Renal cortex interstitium (tissue), 11 donors: ENCODE measurements at regions not wholly inside any gene's neighbourhood (a gene's known extent, or its start where the extent isn't known, plus 50 kb on each side); places are given as distances from the start of the nearest gene placed in this dataset.

ENCODE experiments used
- DNase-seq, 11 donors: peaks; one replicate each; pipeline ENCODE4 v3.0.0-alpha.2; 2013; ENCODE audit warnings: low read depth in 9 of 11, low spot score in 4 of 11; ENCODE audit errors: extremely low read depth in 1 of 11

GRCh38 chr2:207216457-207216856 lies 50.7 kb upstream of the KLF7 start:
- no peak for DNase-seq

DNA sequence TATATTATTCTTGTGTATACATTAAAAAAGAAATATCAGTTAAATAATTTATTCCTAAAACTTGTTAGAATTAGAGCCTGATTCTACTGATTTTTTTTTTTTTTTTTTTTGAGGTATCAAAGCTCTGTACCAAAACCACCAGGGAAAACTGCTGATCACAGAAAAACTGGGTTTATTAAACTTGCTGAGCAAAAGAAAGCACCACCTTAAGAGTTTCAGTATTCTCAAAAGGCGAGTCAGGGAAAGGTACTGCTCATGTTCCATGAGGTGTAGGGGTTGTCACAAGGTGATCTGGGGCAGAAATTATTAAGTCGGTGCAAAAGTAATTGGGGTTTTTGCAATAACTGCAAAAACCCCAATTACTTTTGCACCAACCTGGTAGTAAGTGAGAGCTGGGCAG lies 51.7 kb upstream of the KLF7 start:
- DNase-seq, result no peak

GRCh38 chr2:207219081-207219630 lies 53.4 kb upstream of the KLF7 start:
- DNase-seq, result no peak

GRCh38 chr2:207219676-207220501 lies 54.1 kb upstream of the KLF7 start:
- no peak for DNase-seq

- DNase-seq, result no peak
These were observed 56.0 kb upstream of the KLF7 start for GRCh38 chr2:207221731-207222130.

DNA sequence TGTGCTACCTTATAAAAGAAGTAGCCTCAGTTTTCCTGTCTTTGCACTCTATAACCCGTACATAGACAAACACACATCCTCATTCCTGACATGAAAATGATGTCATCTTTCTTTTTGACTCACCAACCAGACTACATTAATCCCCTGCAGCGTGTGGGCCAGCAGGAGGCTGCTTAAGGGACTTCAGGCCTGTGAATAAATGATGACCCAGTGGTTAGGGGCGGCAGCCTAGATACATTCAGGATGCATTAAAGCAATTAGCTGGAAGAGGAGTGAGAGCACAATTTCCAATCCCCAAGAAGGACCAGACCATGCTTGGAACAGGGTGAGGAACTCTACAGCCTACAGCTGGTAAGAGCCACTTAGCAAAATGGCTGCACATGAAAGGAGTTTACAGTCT lies 57.3 kb upstream of the KLF7 start:
- DNase-seq, result no peak

GRCh38 chr2:207224381-207224780 lies 58.6 kb upstream of the KLF7 start:
- DNase-seq, result no peak

- no peak for DNase-seq
These were observed 59.2 kb upstream of the KLF7 start for GRCh38 chr2:207224791-207225482.

DNA sequence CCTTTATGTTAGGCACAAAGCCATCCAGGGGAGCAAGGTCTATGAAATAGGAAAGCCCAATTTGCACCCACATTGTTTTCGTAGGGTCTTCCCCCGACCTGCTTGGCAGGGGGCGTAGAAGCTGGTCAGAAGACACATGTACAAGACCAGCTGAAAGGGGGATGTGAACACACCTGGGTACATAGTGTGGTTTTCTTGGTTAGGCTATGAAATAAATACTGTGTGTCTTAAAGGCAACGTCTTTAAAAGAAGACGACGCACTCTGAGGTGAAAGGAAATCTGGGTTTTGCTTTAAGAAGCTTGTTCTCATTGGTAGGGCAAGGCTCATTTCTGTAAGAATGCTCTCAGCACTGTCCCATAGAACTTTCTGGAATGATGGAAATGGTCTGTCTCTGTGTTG lies 60.0 kb upstream of the KLF7 start:
- no peak for DNase-seq

GRCh38 chr2:207226243-207226642 lies 60.5 kb upstream of the KLF7 start:
- DNase-seq, result no peak

GRCh38 chr2:207226671-207227061 lies 60.9 kb upstream of the KLF7 start:
- DNase-seq, result peak in 1 of 11 donors; percentile 17

DNA sequence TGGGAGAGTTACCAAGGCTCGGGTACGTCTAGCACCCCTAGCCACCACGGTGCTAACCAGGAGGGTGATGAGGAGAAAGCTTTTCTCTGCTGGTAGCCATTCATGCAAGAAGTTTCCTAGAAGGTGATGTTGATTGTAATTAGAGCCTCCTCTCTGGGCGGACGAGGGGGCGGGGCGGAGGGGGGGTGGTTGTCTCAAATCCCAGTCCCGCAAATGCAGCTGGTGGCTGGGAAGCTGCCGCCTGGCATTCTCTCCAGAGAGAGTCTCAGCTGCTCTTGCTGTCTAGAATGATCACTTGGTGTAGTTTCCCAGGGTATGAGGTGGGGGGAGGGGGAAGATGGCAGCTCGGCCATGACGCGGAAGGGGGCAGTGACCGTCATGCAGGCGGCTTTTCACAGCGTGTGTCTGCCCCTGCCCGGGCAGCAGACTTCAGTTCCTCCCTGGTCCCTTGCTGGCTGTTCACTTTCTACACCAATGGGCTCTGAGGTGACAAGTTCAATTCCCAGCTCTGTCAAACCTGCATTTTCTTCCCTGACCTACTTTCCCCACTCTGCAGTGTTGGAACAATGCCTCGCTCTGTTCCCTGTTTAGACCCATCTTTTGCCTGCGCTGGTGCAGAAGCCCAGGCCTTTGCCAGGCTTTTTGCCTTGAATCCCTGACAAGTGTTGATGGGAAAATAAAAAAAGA lies 61.5 kb upstream of the KLF7 start:
- peak; percentile 41 to 82 (median 70) for DNase-seq

GRCh38 chr2:207227749-207228145 lies 62.0 kb upstream of the KLF7 start:
- DNase-seq, result no peak

DNA sequence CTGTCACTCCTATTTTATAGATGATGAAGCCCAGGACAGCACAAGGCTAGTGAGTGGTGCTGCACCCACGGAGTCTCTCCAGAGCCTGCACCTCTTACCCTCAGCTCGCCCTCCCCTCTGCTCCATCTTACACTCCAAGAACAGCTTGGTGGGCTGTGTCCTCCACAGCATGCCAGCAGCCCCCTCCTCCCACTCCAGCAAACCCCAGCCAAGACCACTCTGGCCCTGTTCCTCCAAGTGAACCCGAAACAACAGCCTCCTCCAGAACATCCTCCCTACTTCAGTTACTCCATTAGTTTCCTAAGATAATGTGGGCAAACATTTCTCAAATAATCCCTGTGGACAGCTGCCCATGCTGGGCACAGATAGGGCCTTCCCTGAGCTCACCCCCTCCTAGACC lies 62.7 kb upstream of the KLF7 start:
- DNase-seq, result no peak

GRCh38 chr2:207229161-207229560 lies 63.4 kb upstream of the KLF7 start:
- DNase-seq, result no peak

- DNase-seq, result no peak
These were observed 64.7 kb upstream of the KLF7 start for GRCh38 chr2:207230261-207231105.

GRCh38 chr2:207231106-207231865 lies 65.5 kb upstream of the KLF7 start:
- no peak for DNase-seq

GRCh38 chr2:207231967-207232366 lies 66.2 kb upstream of the KLF7 start:
- no peak for DNase-seq
